Kidney (tissue), 13 donors: ENCODE measurements at regions not wholly inside any gene's neighbourhood (a gene's known extent, or its start where the extent isn't known, plus 50 kb on each side); places are given as distances from the start of the nearest gene placed in this dataset.

Source experiments
- DNase-seq, 5 donors: peaks; one replicate each; pipeline ENCODE4 v3.0.0-alpha.2; 2013 to 2020
- FAIRE-seq: peaks from 2 replicates; lab custom pipeline; 2012; peaks lifted over from hg19 to GRCh38; lab: Jason Lieb, UNC
- H3K27ac ChIP-seq, 2 donors: one replicate each; pipeline ENCODE4 v1.7.0; 2013; ENCODE audit warnings: low read depth in 2 of 2, low read length in 2 of 2, inconsistent platforms in 1 of 2
- H3K27me3 ChIP-seq: one replicate; pipeline ENCODE4 v1.7.1; 2013; ENCODE audit warnings: low read length, inconsistent platforms; ENCODE audit not compliant: control insufficient read depth, insufficient read depth
- H3K36me3 ChIP-seq, 3 donors: one replicate each; pipeline versions ENCODE4 v1.7.0 to v1.7.1; 2013; ENCODE audit warnings: low read length in 3 of 3, control low read depth in 1 of 3, inconsistent platforms in 1 of 3; ENCODE audit not compliant: insufficient read depth in 3 of 3, control insufficient read depth in 2 of 3
- H3K4me1 ChIP-seq, 3 donors: one replicate each; pipeline versions ENCODE4 v1.7.0 to v1.7.1; 2013; ENCODE audit warnings: low read length in 3 of 3, inconsistent platforms in 1 of 3, low read depth in 1 of 3; ENCODE audit not compliant: control insufficient read depth in 2 of 3, insufficient read depth in 2 of 3
- H3K4me3 ChIP-seq, 3 donors: one replicate each; pipeline versions ENCODE4 v1.7.0 to v1.8.1; 2013; ENCODE audit warnings: low read length in 3 of 3, control low read depth in 1 of 3, inconsistent platforms in 1 of 3
- H3K9ac ChIP-seq, 3 donors: one replicate each; pipeline versions ENCODE4 v1.7.0 to v1.7.1; 2013; ENCODE audit warnings: low read length in 3 of 3, control low read depth in 1 of 3, inconsistent platforms in 1 of 3
- H3K9me3 ChIP-seq, 3 donors: one replicate each; pipeline versions ENCODE4 v1.7.0 to v1.7.1; 2013; ENCODE audit warnings: low read length in 3 of 3, control low read depth in 1 of 3, inconsistent platforms in 1 of 3; ENCODE audit not compliant: control insufficient read depth in 2 of 3, insufficient read depth in 1 of 3
- intact Hi-C: fragments of 100-400 bp; cut with DNase I; formaldehyde crosslinking; loops from one replicate; pipeline ENCODE4 v1.11.1; 2022
- TF ChIP-seq, protein P1 (sequence below): IDR thresholded peaks from 3 replicates; pipeline ENCODE4 v1.5.1; 2012; ENCODE audit warnings: mild to moderate bottlenecking, moderate library complexity, borderline replicate concordance; ENCODE audit not compliant: insufficient read depth; ENCODE audit errors: extremely low read depth
- donor health status: control.
- donor health status: control.
- donor health status: control.
- donor health status: control.
- donor health status: control.
- donor health status: DM: yes; HTN: yes; CAD: no.
- donor health status: Normal renal cell carcinoma (clear cell type).

GRCh38 chr2:38233231-38233983 lies 143.7 kb downstream of the ATL2 start:
- no peaks in the 10 kb centered on the region for H3K9me3 ChIP-seq
- H3K9ac ChIP-seq = no peak overlapping the region
- FAIRE-seq (no peak), DNase-seq (no peak)
- H3K4me3 ChIP-seq = no peak overlapping the region
- no peaks in the 10 kb centered on the region for H3K4me1 ChIP-seq
- TF ChIP-seq, protein P1, sequence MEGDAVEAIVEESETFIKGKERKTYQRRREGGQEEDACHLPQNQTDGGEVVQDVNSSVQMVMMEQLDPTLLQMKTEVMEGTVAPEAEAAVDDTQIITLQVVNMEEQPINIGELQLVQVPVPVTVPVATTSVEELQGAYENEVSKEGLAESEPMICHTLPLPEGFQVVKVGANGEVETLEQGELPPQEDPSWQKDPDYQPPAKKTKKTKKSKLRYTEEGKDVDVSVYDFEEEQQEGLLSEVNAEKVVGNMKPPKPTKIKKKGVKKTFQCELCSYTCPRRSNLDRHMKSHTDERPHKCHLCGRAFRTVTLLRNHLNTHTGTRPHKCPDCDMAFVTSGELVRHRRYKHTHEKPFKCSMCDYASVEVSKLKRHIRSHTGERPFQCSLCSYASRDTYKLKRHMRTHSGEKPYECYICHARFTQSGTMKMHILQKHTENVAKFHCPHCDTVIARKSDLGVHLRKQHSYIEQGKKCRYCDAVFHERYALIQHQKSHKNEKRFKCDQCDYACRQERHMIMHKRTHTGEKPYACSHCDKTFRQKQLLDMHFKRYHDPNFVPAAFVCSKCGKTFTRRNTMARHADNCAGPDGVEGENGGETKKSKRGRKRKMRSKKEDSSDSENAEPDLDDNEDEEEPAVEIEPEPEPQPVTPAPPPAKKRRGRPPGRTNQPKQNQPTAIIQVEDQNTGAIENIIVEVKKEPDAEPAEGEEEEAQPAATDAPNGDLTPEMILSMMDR = no peak
- no peak overlapping the region for H3K27ac ChIP-seq
- H3K36me3 ChIP-seq = no peaks in the 10 kb centered on the region
- no peaks in the 10 kb centered on the region for H3K27me3 ChIP-seq
- intact Hi-C loops = no loop called here

DNA sequence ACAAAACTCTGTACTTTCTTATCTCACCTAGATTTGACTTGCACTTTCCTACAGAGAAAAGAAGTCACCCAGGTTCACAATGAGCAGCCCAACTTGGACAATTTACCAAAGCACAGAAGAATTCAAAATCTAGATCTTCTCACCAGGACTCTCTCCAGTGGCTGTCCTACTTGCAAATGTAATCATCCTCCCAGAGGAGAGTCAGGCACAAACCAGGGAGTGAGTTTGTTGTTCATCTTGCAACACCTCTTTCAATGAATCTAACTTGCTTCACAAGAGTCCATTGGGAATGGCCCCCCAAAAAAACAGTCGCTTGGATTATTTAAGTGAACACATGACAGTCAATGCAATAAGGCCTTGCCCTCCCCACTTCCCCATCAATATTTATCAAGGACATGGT lies 144.6 kb downstream of the ATL2 start:
- DNase-seq (no peak), FAIRE-seq (no peak)
- Histone ChIP-seq H3K27me3 (no peaks in the 10 kb centered on the region), H3K9me3 (no peaks in the 10 kb centered on the region), H3K9ac (no peak overlapping the region), H3K36me3 (no peaks in the 10 kb centered on the region), H3K4me3 (no peak overlapping the region), H3K27ac (no peak overlapping the region), H3K4me1 (no peaks in the 10 kb centered on the region)
- TF ChIP-seq, protein P1 = no peak
- intact Hi-C loops = no loop called here

DNA sequence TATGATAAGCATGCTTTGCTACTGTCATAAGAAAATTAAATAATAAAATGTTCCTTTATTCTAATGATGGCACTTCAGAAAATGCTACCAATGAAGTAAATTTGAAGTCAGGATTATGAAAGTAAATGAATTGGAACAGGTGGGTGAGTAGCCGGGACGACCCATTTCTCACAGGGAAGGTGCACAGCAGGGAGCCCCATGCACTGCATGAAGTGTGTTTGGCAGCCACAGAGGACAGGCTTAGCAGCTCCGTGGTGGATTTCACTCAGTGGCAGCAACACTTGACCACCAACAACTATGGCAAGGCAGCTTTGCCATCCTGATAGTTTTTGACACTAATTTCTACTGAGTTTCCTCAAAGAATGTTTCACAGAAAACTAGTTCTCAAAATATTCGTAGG lies 146.3 kb downstream of the ATL2 start:
- Histone ChIP-seq H3K9me3 (no peaks in the 10 kb centered on the region), H3K36me3 (no peaks in the 10 kb centered on the region), H3K9ac (no peak overlapping the region), H3K4me3 (no peak overlapping the region), H3K27ac (no peak overlapping the region), H3K4me1 (no peaks in the 10 kb centered on the region), H3K27me3 (no peaks in the 10 kb centered on the region)
- FAIRE-seq (no peak), DNase-seq (no peak)
- TF ChIP-seq, protein P1 = no peak
- intact Hi-C loops = no loop called here
